Mesendoderm (in vitro differentiated cells): ENCODE measurements at regions not wholly inside any gene's neighbourhood (a gene's known extent, or its start where the extent isn't known, plus 50 kb on each side); places are given as distances from the start of the nearest gene placed in this dataset.

ENCODE experiments used
- DNase-seq: peaks from one replicate; pipeline ENCODE4 v3.0.0; 2013
- H2AK5ac ChIP-seq: 2 replicates; pipeline ENCODE4 v1.6.1; 2013; ENCODE audit warnings: low read length, inconsistent platforms
- H2BK120ac ChIP-seq: 2 replicates; pipeline ENCODE4 v1.6.1; 2013; ENCODE audit warnings: low read depth, mild to moderate bottlenecking, low read length, moderate library complexity, mixed read lengths
- H2BK15ac ChIP-seq: replicated peaks from 2 replicates; pipeline ENCODE4 v1.6.1; 2013; ENCODE audit warnings: low read depth, mild to moderate bottlenecking, moderate library complexity
- H2BK5ac ChIP-seq: 2 replicates; pipeline ENCODE4 v1.6.1; 2013; ENCODE audit warnings: low read length, inconsistent platforms
- H3K18ac ChIP-seq: 2 replicates; pipeline ENCODE4 v1.6.1; 2013; ENCODE audit warnings: mild to moderate bottlenecking, low read length, mixed read lengths
- H3K23ac ChIP-seq: one replicate; pipeline ENCODE4 v1.6.1; 2013; ENCODE audit warnings: low read length
- H3K27ac ChIP-seq: 2 replicates; pipeline ENCODE4 v1.5.1; 2013; ENCODE audit warnings: low read depth, mild to moderate bottlenecking, inconsistent platforms, low read length, moderate library complexity
- H3K27me3 ChIP-seq: 2 replicates; pipeline ENCODE4 v1.6.1; 2013; ENCODE audit warnings: low read length, control low read depth, mild to moderate bottlenecking, inconsistent platforms; ENCODE audit not compliant: insufficient read depth, poor library complexity
- H3K36me3 ChIP-seq: 2 replicates; pipeline ENCODE4 v1.6.1; 2013; ENCODE audit warnings: low read length, inconsistent platforms; ENCODE audit not compliant: control insufficient read depth, insufficient read depth
- H3K4ac ChIP-seq: one replicate; pipeline ENCODE4 v1.6.1; 2013; ENCODE audit warnings: low read depth, mild to moderate bottlenecking, low read length, moderate library complexity
- H3K4me1 ChIP-seq: 2 replicates; pipeline ENCODE4 v1.6.1; 2013; ENCODE audit warnings: low read depth, low read length, inconsistent platforms; ENCODE audit not compliant: control insufficient read depth
- H3K4me2 ChIP-seq: 2 replicates; pipeline ENCODE4 v1.6.1; 2013; ENCODE audit warnings: low read length
- H3K4me3 ChIP-seq: 2 replicates; pipeline ENCODE4 v1.5.1; 2013; ENCODE audit warnings: mild to moderate bottlenecking, low read length
- H3K56ac ChIP-seq: one replicate; pipeline ENCODE4 v1.6.1; 2013; ENCODE audit warnings: low read length
- H3K79me1 ChIP-seq: 2 replicates; pipeline ENCODE4 v1.6.1; 2013; ENCODE audit warnings: low read length, inconsistent platforms
- H3K79me2 ChIP-seq: 2 replicates; pipeline ENCODE4 v1.6.1; 2013; ENCODE audit warnings: mild to moderate bottlenecking, low read length; ENCODE audit not compliant: control insufficient read depth, insufficient read depth
- H3K9ac ChIP-seq: 2 replicates; pipeline ENCODE4 v1.6.1; 2013; ENCODE audit warnings: low read length, inconsistent platforms
- H4K5ac ChIP-seq: one replicate; pipeline ENCODE4 v1.6.1; 2013; ENCODE audit warnings: low read length
- H4K8ac ChIP-seq: one replicate; pipeline ENCODE4 v1.6.1; 2013; ENCODE audit warnings: low read depth, mild to moderate bottlenecking, control low read depth, low read length, moderate library complexity
- WGBS: extraction: QIAGEN DNeasy Blood & Tissue Kit; methylation state at CpG from one replicate; pipeline ENCODE4 v1.1.7; 2013; ENCODE audit warnings: low lambda C conversion rate, missing lambda C conversion rate; ENCODE audit not compliant: insufficient coverage; ENCODE audit errors: extremely low coverage; 5-methylcytosine and 5-hydroxymethylcytosine counted together

DNA sequence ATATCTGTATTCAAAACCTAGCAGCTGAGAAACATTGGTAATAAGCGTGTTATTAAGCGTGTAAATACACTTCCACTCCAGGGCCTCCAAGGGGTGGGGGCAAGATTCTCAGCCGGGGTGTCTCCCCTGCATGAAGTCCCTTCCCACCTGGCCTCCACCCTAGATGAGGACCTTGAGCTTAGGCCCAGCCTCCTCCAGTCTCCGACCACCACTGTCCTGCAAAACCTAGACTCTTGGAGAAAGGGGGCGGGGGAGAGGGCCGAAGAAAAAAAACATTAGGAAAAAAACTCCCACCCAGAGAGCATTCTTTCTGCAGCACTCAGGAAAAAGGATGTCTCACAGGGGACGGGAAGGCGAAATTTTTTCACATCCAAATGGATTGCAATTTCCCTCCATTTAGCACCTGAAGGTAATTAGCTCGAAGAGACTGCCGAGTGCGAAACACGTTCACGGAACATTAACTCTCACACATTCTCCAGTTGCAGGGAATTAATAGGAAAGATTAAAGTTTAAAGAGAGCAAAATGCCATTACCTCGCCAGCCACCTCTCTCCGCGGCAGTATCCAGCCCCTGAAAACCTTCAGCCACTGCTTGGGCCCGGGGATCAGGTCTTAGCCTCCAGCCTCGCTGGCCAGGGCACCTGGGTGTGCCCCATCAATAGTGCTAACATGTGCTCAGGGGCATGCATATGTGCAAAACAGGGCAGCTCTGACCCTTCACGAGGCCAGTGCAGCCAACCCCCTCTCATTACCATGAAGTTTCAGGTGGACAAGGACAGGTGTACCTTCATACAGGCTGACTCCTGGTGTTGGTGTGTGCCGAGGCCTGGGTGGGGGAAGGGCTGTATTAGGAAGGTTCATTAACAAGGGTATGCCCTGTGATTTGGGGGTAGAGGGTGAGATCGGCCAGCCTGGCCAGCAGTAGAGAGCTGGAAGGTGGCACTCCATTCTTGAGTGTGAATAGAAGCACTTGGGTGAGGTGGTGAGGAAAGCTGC lies 77.2 kb downstream of the HIF1AN start:
- H2BK120ac ChIP-seq = no peak overlapping the region
- no peak overlapping the region for H3K27ac ChIP-seq
- H3K79me2 ChIP-seq = no peaks in the 10 kb centered on the region
- peaks cover 1% of the 10 kb centered on the region for H3K4me1 ChIP-seq
- no peak overlapping the region for H3K4me3 ChIP-seq
- no peak overlapping the region for H2AK5ac ChIP-seq
- H4K8ac ChIP-seq = no peak overlapping the region
- no peak overlapping the region for H3K4me2 ChIP-seq
- no peak overlapping the region for H4K5ac ChIP-seq
- H3K27me3 ChIP-seq = no peaks in the 10 kb centered on the region
- no peaks in the 10 kb centered on the region for H3K36me3 ChIP-seq
- no peak overlapping the region for H3K9ac ChIP-seq
- no peak overlapping the region for H3K18ac ChIP-seq
- no CpG with 5 or more reads among the region's 21 CpGs for WGBS
- H3K56ac ChIP-seq = no peak overlapping the region
- H3K79me1 ChIP-seq = no peaks in the 10 kb centered on the region
- no peak overlapping the region for H3K4ac ChIP-seq
- H3K23ac ChIP-seq = no peak overlapping the region
- no peak for DNase-seq
- H2BK15ac ChIP-seq = no peak overlapping the region
- H2BK5ac ChIP-seq = no peak overlapping the region

DNA sequence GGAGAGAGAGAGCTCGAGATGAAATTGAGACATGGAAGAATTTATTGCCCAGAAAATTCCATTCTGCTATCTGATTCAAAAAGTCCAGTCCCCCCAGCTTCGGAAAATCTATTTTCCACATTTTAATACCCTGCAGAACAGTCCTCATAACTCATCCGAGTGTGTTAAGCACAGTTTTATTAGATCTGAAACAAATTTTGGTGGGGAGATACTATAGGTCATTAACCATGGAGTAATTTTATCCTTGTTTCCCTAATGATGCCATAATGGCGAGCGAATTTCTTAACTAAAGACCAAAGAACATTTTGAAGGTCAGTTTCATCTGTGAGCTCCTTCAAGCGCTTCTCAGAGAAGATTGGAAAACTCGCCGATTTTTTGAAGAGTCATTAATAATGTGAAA lies 78.1 kb downstream of the HIF1AN start:
- no peak overlapping the region for H3K4ac ChIP-seq
- H3K36me3 ChIP-seq = no peaks in the 10 kb centered on the region
- DNase-seq = no peak
- no peaks in the 10 kb centered on the region for H3K79me1 ChIP-seq
- H2BK5ac ChIP-seq = no peak overlapping the region
- H3K27ac ChIP-seq = no peak overlapping the region
- H3K9ac ChIP-seq = no peak overlapping the region
- H2BK120ac ChIP-seq = no peak overlapping the region
- H2AK5ac ChIP-seq = no peak overlapping the region
- no peak overlapping the region for H3K18ac ChIP-seq
- H3K4me3 ChIP-seq = no peak overlapping the region
- H3K79me2 ChIP-seq = no peaks in the 10 kb centered on the region
- no peaks in the 10 kb centered on the region for H3K27me3 ChIP-seq
- H4K8ac ChIP-seq = no peak overlapping the region
- H3K56ac ChIP-seq = no peak overlapping the region
- H3K4me2 ChIP-seq = no peak overlapping the region
- no peak overlapping the region for H3K23ac ChIP-seq
- WGBS = no CpG with 5 or more reads among the region's 8 CpGs
- H4K5ac ChIP-seq = no peak overlapping the region
- H2BK15ac ChIP-seq = no peak overlapping the region
- peaks cover 1% of the 10 kb centered on the region for H3K4me1 ChIP-seq

DNA sequence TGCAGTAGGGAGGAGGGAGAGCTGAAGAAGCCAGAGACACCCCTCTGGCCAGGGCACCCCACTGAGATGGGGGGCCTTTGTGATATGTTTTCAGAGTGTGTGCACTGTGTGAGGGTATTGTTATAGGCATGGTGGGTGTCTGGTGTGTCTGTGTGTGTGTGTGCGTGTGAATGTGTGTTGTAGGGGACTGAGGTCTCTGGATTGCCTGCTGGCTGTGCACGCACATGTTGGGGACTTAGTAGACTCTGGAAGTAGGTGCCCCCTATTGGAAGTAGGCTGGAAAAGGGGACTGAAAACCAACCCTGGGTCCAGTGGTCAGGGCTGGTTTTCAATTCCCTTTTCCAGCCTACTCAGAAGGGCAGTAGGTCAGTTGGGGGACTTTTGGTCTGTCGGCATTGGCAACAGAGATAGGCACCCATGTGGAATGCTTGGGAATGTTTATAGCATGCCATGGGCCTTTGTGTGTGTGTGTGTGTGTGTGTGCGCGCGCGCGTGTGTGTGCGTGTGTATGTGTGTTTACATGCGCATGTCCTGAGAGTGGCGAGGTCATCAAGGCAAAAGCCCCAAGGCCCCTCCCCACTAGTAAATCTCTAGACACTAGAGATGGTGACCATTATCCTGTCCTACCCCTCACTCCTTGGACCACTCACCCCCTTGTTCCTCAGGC lies 78.8 kb downstream of the HIF1AN start:
- Histone ChIP-seq H3K36me3 (no peaks in the 10 kb centered on the region), H3K27me3 (no peaks in the 10 kb centered on the region), H4K8ac (no peak overlapping the region), H3K23ac (no peak overlapping the region), H2BK5ac (no peak overlapping the region), H2BK120ac (no peak overlapping the region), H3K27ac (no peak overlapping the region), H3K79me1 (no peaks in the 10 kb centered on the region), H3K9ac (no peak overlapping the region), H4K5ac (no peak overlapping the region), H3K79me2 (no peaks in the 10 kb centered on the region), H3K18ac (no peak overlapping the region), H3K56ac (no peak overlapping the region), H2BK15ac (no peak overlapping the region), H3K4ac (no peak overlapping the region), H3K4me1 (peaks cover 1% of the 10 kb centered on the region), H3K4me3 (no peak overlapping the region), H3K4me2 (no peak overlapping the region), H2AK5ac (no peak overlapping the region)
- DNase-seq = no peak
- no CpG with 5 or more reads among the region's 11 CpGs for WGBS

DNA sequence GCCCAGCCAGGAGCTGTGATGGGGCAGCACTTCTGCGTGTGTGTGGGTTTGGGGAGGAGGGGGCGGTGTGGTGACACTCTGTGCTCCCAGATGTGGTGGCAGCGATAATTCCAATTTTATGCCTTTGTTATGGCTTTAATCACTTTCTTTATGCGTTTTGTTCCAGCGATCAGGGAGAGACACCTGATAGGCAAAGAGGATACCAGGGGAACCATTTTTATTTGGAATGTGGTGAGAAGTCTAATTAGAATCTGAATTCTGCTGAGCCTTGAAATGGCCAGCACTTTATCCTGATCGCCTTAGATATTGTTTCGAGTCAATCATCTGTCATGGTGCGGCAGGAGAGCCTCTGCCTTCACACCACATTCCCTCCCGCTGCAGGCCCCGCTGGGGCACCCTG lies 79.5 kb downstream of the HIF1AN start:
- Histone ChIP-seq H2BK5ac (no peak overlapping the region), H4K5ac (no peak overlapping the region), H3K4me1 (peaks cover 1% of the 10 kb centered on the region), H3K4me2 (no peak overlapping the region), H2AK5ac (no peak overlapping the region), H3K36me3 (no peaks in the 10 kb centered on the region), H3K18ac (no peak overlapping the region), H2BK120ac (no peak overlapping the region), H3K27me3 (no peaks in the 10 kb centered on the region), H3K4me3 (no peak overlapping the region), H4K8ac (no peak overlapping the region), H3K27ac (no peak overlapping the region), H2BK15ac (no peak overlapping the region), H3K79me1 (no peaks in the 10 kb centered on the region), H3K9ac (no peak overlapping the region), H3K56ac (no peak overlapping the region), H3K79me2 (no peaks in the 10 kb centered on the region), H3K23ac (no peak overlapping the region), H3K4ac (no peak overlapping the region)
- WGBS = no CpG with 5 or more reads among the region's 10 CpGs
- no peak for DNase-seq

DNA sequence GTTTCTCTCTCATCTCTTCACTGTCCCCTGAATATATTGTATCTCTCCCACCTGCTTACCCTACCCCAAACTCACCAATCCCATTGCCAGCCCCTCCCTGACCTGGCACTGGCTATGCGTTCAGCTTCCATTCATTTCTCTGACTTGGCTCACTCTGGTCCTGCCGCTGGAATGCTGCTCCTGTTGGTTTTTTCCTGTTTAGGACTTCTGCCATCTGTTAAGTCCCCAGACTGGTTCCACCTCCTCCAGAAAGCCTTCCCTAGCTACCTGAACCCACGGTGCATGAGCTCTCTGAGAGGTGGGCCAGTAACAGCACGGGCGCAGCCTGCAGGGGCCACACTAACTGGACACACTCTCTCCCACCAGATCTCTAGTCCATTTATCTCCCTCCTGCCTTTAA lies 80.2 kb downstream of the HIF1AN start:
- Histone ChIP-seq H3K18ac (no peak overlapping the region), H3K27me3 (no peaks in the 10 kb centered on the region), H3K4me2 (no peak overlapping the region), H3K4ac (no peak overlapping the region), H2BK5ac (no peak overlapping the region), H2BK15ac (no peak overlapping the region), H3K4me3 (no peak overlapping the region), H3K27ac (no peak overlapping the region), H2BK120ac (no peak overlapping the region), H4K8ac (no peak overlapping the region), H3K79me2 (no peaks in the 10 kb centered on the region), H3K56ac (no peak overlapping the region), H3K23ac (no peak overlapping the region), H3K36me3 (no peaks in the 10 kb centered on the region), H3K9ac (no peak overlapping the region), H4K5ac (no peak overlapping the region), H2AK5ac (no peak overlapping the region), H3K4me1 (peaks cover 1% of the 10 kb centered on the region), H3K79me1 (no peaks in the 10 kb centered on the region)
- no peak for DNase-seq
- WGBS = no CpG with 5 or more reads among the region's 5 CpGs
